Forelimb muscle (tissue), 1 donor: ENCODE measurements at regions not wholly inside any gene's neighbourhood (a gene's known extent, or its start where the extent isn't known, plus 50 kb on each side); places are given as distances from the start of the nearest gene placed in this dataset.

Experiments used
- DNase-seq: peaks from one replicate; pipeline ENCODE4 v3.0.0-alpha.2; 2013; ENCODE audit warnings: low read depth

DNA sequence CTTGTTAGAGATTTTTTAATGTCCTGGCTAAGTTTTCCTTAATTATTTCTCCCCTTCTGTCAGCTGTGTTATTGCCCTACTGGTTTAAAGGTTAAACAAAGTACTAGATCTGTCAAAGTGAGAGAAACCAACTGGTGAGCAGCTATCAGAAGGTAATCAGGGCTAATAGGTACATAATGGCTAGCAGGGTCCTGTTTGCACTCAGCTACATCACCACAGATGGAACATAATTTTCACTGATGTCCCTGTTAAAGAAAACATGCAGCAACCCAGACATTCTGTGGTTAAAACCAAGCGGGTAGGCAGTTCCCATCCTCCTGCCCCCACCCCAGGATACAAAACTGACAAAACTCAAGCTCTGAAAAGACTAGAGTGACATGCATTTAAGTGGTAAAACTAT, 473.9 kb downstream of the NR2F1-AS1 start:
- DNase-seq = no peak

DNA sequence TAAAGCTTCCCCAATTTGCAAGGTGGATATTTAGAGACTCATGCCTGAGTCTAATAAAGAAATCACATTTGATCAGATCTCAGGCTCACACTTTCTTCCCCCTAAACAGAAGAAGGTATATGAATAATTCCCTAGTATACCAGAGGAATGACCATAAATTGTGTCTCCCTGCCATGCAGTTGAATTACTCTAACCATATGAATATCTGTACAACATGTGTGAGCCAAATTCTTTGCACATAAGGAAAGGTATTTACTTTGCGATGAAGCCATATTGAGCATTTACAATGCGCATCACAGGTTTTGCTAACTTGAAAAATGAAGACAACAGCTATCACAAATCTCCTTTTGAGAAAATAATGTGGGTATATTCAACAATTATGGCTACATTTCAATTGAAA, 479.4 kb downstream of the NR2F1-AS1 start:
- no peak for DNase-seq

DNA sequence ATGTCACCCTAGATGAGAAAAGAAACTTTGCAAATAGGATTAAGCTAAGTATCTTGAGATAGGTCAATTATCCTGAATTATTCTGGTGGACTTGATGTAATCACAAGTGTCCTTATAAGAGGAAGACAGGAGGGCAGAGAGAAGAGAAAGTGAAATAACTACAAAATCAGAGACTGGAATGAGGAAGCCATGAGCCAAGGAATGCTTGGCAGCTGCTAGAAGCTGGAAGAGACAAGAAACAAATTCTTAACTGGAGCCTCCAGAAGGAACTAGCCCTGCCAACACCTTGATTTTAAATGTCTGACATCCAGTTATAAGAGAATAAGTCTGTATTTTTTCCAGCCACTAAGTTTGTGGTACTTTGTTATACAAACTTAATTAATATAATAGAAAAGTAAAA, 480.0 kb downstream of the NR2F1-AS1 start:
- DNase-seq = no peak

DNA sequence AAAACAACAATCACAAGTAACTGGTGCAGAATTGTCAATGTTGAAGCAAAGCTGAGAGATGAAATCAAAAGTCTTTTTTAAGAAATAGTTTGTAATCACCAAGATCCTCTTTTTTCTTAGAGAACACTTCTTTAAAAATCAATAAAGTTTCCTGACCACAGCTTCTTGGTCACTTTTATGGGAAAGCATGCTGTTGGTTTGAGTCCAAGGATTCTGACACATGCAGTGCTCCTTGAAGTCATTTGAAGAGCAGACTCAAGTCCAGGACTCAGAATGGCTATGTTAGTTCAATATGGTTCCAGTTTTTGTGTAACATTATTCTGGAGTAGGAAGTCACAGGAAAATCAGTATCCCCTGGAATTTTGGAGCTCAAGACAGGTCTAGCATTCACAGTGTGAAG, 480.6 kb downstream of the NR2F1-AS1 start:
- DNase-seq = no peak

DNA sequence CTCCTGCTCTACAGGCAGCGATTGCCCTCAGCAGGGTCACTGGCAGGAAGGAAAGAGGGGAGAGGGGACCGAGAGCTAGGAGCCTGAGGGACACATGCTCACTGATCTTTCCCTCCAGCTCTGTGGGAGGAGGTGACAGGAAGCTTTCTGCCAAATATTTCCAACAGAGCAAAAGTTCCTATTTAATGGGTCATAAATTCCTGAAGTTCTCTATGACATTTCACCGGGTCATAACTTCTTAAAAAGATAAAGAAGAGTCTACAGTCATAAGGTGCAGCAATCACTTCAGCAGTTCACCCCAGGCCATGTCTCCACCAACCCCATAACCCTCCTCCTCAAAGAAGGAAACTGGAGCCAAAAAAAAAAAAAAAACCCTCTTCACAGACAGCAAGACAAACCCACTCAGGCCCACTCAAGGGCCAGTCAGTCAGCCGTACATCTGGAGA, 481.1 kb downstream of the NR2F1-AS1 start:
- no peak for DNase-seq

DNA sequence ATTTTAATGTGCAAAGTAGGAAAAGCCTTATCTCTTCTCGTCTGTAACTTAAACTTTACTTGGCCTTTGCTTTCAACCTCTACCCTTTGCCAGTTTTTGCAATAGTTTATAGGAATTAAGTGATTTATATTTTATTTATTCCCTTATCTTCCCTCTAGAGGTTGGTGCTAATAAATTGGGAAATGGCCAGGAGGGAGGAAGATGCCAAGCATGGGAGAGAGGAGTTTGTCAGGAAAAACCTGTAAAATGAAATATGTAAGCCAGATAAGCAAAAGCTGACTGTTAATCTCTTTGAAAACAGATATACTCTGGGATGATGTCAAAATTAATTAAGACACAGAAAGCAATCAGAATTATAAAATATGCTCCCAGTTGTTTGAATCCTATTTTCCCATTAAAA, 484.5 kb downstream of the NR2F1-AS1 start:
- no peak for DNase-seq

DNA sequence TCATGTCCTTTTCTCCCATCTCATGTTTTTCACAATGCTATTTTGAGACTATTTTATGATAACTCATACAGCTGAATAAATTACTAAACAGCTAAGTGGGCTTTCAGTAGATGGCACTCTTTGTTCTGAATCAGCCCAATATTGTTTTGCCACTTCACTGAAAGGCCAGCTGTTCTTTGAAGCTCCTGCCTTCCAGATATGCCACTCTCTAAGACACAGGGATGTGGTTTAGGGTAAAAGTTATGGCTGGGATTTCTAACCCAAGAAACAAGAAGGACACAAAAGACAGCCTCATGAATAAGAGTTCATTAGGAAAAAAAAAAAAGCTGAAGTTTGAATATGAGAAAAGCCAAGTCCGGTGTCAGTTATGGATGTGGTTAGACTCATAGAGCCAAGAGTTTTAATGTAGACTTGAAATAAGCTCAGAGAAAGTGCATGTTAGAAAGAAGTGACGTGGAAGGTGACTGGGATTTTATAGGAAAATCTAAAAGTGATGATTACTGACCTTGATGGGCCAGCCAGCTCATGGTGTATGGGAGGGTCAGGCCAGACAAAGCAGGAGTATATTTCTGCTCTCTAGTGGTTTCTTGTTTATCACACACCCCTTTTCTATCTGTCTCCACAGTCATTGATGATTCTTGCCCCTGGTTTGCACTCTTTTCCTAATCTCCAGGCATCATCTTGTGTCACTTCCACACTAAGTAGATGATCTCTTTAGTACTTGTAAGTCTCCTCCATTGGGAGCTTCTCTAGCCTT, 488.5 kb downstream of the NR2F1-AS1 start:
- DNase-seq = no peak

DNA sequence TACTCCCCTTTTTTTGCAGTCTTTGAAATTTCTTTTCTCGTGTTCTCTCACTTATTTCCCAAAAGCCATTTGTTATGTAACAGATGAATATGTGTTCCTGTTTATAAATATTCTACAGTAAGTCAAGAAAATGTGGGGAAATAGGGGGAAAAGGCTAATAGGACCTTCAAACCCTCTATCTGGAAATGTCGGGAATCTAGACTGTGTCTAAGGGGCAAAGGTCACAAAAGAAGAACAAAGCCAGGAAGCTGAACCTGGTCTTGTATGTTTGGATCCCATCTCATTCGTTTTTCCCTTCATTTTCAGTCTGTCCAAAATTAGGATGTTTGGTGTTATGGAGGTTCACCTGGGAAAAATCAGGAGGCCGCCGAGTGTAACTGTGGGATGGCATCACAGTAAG, 490.3 kb downstream of the NR2F1-AS1 start:
- DNase-seq = no peak

DNA sequence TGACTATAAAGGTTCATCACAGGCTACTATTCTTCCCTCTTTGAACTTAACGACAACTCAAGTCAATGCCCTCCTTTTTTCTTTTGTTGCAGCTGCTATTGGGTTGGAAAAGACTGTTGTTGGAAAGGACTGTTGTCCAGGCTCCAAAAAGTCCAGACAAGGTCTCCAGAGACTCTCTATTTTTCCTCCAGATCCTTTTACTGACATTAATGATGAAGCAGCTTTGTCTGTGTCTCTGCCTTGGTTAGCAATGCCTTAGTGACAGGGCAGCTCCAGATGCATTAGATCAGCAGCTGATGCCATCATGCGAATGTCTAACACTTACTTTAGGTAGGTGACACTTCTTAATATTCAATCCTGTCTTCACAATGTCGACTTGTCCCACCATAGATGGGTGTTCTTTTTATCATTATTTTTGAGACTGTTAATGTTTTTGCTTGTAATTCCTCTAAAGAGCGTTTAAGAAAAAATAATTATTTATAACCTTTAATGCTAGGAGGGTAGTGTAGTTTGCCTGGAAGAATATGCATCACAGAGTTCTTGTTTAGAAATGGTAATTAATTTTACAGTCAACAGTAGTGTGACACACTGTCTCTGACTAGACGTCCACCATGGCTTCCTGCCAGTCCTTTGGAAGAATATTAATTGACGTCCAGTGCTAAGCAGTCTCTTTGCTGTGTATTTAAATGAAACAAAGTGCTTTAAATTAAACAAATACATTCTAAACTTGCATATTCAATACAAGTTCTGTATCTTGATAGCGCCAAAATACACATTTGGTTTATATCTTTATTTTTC, 492.2 kb downstream of the NR2F1-AS1 start:
- DNase-seq = no peak

DNA sequence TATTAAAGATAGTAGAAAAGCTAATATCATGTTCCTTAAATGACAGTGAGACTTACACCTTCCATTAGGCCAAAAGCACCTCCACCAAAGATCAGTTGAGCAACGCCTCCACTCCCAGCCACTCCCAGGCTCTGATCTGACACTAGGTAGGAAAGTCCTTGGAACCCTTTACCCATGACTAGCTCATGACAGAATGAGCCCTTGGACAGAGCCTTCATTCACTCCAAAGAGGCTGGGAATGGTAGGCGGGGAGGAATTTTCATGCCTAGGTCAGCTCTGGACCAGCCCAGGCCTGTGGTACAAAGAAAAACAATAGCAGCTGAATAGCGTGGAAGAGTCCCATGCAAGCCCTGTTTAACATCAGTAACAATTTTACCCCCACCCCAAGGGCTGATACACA, 493.7 kb downstream of the NR2F1-AS1 start:
- no peak for DNase-seq

DNA sequence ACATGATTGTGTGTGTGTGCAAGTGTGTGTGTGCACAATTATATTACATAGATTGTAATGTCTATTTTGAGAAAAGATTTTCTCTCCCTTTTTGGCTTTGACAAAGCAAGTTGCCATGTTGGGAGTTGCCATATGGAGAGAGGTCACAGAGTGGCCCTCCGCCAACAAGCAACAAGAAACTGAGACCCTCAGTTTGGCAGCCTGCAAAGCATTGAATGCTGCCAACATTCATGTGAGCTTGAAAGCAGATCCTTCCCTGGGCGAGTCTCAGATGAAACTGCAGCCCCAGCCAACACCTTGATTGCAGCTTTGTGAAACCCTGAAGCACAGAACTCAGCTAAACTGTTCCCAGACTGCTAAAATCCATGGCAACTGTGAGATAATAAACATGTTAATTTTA, 498.0 kb downstream of the NR2F1-AS1 start:
- DNase-seq = no peak

DNA sequence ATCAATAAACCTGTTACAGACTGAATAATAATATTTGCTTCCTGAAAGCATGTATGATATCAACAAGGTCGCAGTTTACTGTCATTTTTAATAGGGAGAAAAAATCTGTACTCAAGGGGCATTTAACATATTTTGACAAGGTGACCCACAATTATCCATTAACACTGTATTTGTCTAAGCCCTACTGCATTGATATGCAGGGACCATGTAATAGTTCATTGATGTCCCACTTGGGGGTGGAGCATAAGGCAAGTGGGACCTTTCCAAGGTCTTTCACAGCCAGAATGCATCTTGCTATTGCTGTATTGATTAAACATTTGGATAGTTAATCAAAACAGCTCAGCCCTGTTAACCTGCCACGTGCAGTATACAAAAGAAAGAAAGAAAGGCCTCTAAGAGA, 502.0 kb downstream of the NR2F1-AS1 start:
- DNase-seq = no peak

DNA sequence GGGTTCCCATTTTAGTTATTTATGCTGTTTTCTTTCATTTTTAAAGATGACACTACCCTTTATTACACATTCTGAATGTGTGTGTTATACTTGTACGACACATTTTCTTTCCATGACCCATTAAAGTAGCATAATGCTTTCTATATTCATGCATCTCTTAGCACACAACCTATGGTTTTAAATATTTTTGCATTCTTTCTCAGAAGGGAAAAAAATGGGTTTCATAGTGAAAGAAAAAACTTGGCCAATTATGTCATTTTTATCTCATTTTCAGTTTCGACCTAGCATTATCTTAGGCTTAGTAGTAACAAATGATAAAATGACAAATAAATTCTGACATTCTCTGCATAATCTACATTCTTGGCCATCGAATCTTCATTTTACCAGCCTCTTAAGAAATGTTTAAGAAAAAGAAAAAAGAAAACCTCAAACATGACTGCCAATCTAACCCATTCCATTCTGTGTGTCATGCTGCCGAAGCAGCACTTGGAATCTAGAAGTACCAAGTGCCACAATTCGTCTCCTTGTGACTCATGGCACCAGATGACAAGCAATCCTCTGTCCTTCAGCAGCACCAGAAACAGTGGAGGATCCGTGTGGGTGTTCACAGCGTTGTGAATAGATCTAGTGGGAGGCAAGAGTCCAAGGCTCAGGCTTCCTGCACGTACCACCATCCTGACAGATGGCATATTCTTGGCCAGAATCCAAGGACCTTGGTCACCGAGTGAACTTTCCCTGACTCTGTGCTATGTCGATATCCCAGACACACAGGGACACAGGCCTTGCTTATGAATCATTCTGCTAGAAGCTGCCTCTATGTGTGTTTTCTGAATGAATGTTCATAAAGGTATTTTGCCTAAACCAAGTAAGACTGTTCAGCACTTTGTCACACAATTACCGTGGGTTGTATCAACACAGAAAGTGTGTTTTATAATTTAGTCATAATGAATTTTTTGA, 502.7 kb downstream of the NR2F1-AS1 start:
- DNase-seq = no peak

DNA sequence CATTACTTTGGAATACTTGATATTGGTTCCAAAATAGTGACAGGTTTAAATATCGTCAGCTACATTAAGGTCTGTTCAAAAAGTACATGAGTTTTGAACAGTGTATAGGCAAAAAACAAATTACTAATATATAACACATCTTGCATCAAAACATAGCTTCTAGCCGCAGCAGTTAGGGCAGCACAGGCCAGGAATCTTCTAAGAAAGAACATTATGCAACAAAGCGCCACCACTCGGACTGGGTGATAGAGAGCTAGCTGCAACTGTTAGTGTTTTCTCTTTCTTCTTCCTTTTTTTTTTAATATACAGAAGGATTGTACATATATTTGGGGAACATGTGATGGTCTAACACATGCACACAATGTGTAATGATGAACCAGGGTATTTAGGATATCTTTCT, 504.5 kb downstream of the NR2F1-AS1 start:
- DNase-seq = no peak

DNA sequence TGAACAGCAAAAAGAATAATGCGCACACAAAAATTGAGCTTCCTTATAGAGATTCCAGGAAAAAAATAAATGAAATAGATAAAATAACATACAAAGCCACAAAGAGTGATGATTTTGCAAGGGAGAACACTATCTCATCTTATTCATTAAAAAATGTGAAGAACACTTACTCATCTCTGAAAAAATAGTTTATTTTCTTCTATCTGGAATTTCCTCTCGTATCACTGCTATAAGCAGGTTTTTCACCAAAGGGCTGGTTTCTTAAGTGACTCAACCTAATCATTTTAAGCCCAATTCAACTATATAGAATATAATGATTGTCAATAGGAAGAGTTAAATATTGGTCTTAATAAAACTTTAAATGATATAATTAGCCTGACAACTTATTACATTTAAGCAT, 504.9 kb downstream of the NR2F1-AS1 start:
- no peak for DNase-seq

DNA sequence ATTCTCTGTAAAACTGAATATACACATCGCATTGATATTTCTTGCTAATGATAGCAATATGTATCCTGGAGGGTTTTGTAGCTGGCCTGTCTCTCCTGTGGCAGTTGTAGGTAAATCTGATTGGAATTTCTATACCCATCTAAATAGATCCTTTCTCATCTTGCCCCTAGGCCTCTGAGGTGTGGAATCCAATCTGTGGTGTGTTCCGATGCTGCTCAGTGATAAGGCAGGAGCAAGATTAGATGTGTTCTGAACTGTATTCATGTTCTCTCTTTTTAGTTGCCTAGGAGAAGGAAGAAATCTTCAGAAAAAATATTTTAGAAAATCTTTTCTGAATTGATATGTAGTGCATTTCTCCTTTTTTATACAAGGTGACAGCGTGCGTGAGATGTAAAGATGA, 507.5 kb downstream of the NR2F1-AS1 start:
- no peak for DNase-seq

DNA sequence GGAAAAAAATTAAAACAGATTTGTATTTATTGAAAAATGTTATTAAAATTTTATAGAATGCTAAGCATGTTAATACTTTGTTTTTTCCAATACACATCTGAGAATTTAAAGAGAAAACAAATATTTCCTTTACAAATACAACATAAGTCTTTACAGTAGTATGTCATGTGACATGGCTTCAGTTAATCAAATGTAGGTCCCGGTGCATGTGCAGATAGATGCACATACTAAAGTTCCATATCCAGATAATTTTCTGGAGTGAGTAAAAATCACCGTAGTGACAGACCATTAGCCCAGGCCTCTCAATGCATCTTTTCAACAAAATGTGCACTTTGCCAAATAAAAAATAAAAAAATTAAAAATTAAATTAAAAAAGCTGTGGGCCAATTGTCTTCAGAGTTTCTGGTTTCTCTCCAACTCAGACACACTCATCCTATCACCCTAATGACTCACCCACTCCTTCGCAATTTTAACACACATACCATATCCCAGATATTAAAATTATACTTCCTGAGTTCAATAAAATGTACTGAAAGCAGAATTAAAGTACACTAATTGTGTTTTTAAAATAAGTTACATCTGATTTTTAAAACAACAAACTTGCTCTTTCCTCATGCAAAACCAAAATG, 508.1 kb downstream of the NR2F1-AS1 start:
- DNase-seq = no peak

DNA sequence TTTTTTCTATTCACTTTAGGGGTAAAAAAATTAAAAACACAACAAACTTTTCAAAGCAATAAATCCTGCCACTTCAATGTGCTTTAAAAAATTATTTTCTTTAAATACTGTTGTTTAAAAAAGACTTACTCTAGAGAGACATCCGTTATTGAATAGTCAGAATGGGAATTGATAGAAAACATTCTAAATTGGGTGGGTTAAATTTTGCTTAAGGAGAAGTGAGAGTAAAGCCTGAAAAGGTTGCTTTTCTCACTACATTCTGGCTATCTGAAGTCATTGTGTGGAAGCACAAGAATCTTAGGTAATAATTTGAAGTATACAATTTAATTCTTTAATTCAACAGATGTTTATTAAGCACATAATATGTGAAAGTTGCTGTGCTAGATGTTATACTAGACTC, 509.3 kb downstream of the NR2F1-AS1 start:
- DNase-seq = no peak

DNA sequence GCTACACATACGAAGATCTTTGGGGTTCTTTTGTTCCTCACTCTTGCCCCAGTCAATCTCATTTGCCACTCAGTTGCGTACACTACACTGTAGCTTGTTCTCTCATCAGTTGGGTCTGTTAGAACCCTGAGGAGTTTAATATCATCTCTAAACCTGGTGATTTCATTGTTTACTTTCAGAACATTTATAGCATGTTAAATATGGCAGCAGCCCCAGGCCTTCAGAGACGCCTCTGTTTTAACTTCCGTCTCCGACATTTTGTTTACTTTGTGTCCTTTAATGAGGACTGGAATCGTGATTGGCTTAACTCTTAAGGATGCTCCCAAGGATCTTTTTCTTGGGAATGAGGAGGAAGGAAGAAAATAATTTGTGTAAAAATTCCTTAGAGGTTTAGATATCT, 510.1 kb downstream of the NR2F1-AS1 start:
- DNase-seq = no peak

DNA sequence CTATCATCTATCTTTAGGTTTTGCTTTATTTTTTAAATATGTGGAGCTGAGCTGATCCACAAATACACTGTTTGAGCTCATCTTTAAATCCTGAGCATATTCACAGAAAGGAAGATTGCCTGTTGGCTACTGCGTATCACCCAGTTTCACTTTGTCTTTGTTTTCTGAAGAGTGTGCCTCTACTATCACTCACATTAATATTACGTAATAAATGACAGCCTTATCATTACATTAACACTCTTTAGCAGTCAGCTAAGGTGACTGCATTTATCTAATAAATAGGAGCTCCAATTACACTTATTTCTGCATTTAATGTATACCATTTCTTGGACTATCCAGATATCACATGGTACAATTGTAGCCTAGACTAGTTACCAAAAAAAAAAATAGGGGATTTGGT, 511.7 kb downstream of the NR2F1-AS1 start:
- no peak for DNase-seq

DNA sequence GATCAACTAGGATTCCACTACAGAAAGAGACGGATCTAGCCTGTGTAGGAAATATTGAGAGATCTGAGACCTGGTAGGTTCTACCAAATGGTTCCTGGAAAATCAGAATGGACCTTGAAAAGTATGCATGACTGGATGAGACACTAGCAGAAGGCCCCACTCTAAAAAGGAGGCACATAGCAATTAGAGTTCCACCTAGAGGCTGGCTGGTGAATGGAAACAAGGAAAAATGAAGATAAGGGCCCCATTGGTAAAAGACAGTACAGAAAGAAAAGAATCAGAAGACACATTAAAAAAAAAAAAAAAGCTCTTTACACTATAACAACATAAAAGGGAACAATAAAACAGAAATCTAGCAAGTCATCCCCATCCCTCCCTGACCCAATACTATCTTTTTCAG, 518.5 kb downstream of the NR2F1-AS1 start:
- no peak for DNase-seq

DNA sequence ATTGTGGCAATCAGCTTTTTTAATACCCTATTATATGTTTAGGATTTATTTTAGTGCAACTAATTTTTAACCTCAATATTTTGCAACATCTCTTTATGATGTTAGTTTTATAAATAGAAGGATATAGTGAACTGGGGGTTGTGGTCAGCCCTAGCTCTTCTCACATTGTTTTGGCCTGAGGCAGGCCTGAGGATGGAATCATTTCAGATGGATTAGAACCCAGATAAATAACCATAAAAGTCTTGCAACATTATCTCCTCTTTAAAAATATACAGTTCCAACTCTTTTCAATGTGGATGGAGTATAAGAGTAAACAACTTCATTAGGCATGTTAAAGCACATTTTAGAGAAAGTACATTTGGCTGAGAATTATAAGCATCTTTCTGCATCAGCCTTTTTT, 522.7 kb downstream of the NR2F1-AS1 start:
- no peak for DNase-seq
